Neural cell (in vitro differentiated cells): ENCODE measurements at regions not wholly inside any gene's neighbourhood (a gene's known extent, or its start where the extent isn't known, plus 50 kb on each side); places are given as distances from the start of the nearest gene placed in this dataset.

Source experiments
- H2AFZ ChIP-seq: fragments of 200-600, 300-800 bp; sonication (generic), shearing (Covaris generic); 2 replicates; pipeline ENCODE4 v1.6.0; 2014; ENCODE audit warnings: low read depth, mild to moderate bottlenecking, antibody characterized with exemption, low read length, moderate library complexity
- H3F3A ChIP-seq: fragments of 200-600 bp; shearing (Covaris generic); 2 replicates; pipeline ENCODE4 v1.6.1; 2016; ENCODE audit warnings: mild to moderate bottlenecking, moderate library complexity, mixed read lengths, antibody characterized with exemption, low read length; ENCODE audit not compliant: insufficient read depth, poor library complexity, severe bottlenecking
- H3K27ac ChIP-seq: fragments of 200-600, 300-800 bp; sonication (generic), shearing (Covaris generic); 2 replicates; pipeline ENCODE4 v1.5.1; 2014; ENCODE audit warnings: mild to moderate bottlenecking, low read length, moderate library complexity
- H3K27me3 ChIP-seq: fragments of 300-800, 200-600 bp; sonication (generic), shearing (Covaris generic); 2 replicates; pipeline ENCODE4 v1.6.0; 2014; ENCODE audit warnings: mild to moderate bottlenecking, low read depth, low read length, moderate library complexity; ENCODE audit not compliant: insufficient read depth
- H3K36me3 ChIP-seq: fragments of 300-800, 200-600 bp; sonication (generic), shearing (Covaris generic); 2 replicates; pipeline ENCODE4 v1.5.1; 2014; ENCODE audit warnings: mild to moderate bottlenecking, antibody characterized with exemption, low read length, moderate library complexity; ENCODE audit not compliant: insufficient read depth
- H3K4me2 ChIP-seq: fragments of 300-800, 200-600 bp; sonication (generic), shearing (Covaris generic); 2 replicates; pipeline ENCODE4 v1.6.0; 2014; ENCODE audit warnings: mild to moderate bottlenecking, low read length
- H3K4me3 ChIP-seq: fragments of 300-800, 200-600 bp; sonication (generic), shearing (Covaris generic); 2 replicates; pipeline ENCODE4 v1.5.1; 2014; ENCODE audit warnings: mild to moderate bottlenecking, low read length, moderate library complexity
- H3K79me2 ChIP-seq: fragments of 200-600 bp; shearing (Covaris generic); replicated peaks from 2 replicates; pipeline ENCODE4 v1.6.0; 2014; ENCODE audit warnings: mild to moderate bottlenecking, low read length, moderate library complexity; ENCODE audit not compliant: insufficient read depth
- H3K9ac ChIP-seq: fragments of 300-800, 200-600 bp; sonication (generic), shearing (Covaris generic); 2 replicates; pipeline ENCODE4 v1.6.1; 2016; ENCODE audit warnings: mild to moderate bottlenecking, low read length, mixed read lengths
- H3K9me2 ChIP-seq: fragments of 200-600 bp; shearing (Covaris generic); 2 replicates; pipeline ENCODE4 v1.6.1; 2016; ENCODE audit warnings: mild to moderate bottlenecking, low read length, mixed read lengths; ENCODE audit not compliant: insufficient read depth
- H3K9me3 ChIP-seq: fragments of 200-600, 300-800 bp; sonication (generic), shearing (Covaris generic); 2 replicates; pipeline ENCODE4 v1.6.1; 2016; ENCODE audit warnings: mild to moderate bottlenecking, mixed run types, low read length, moderate library complexity, mixed read lengths
- H4K20me1 ChIP-seq: fragments of 200-600 bp; shearing (Covaris generic); 2 replicates; pipeline ENCODE4 v1.6.1; 2016; ENCODE audit warnings: mild to moderate bottlenecking, mixed run types; ENCODE audit not compliant: insufficient read depth
- EP300 ChIP-seq: fragments of 450-650 bp; conservative IDR thresholded peaks from 2 replicates; pipeline ENCODE4 v1.6.1; 2014; ENCODE audit warnings: antibody characterized with exemption, mild to moderate bottlenecking, moderate library complexity; ENCODE audit not compliant: poor library complexity, severe bottlenecking
- EZH2 ChIP-seq: fragments of 200-600, 300-800 bp; shearing (Covaris generic), sonication (generic); IDR thresholded peaks from 2 replicates; pipeline ENCODE4 v1.6.1; 2014; ENCODE audit warnings: antibody characterized with exemption, low read length, borderline replicate concordance, mild to moderate bottlenecking; ENCODE audit not compliant: insufficient read depth, poor library complexity, severe bottlenecking
- MXI1 ChIP-seq: fragments of 450-650 bp; conservative IDR thresholded peaks from 2 replicates; pipeline ENCODE4 v1.6.1; 2014; ENCODE audit warnings: antibody characterized with exemption, mild to moderate bottlenecking; ENCODE audit not compliant: poor library complexity, severe bottlenecking
- RAD21 ChIP-seq: fragments of 450-650 bp; conservative IDR thresholded peaks from 2 replicates; pipeline ENCODE4 v1.6.1; 2014; ENCODE audit warnings: antibody characterized with exemption, mild to moderate bottlenecking, moderate library complexity
- SMC3 ChIP-seq: fragments of 450-650 bp; conservative IDR thresholded peaks from 2 replicates; pipeline ENCODE4 v1.6.1; 2014; ENCODE audit warnings: antibody characterized with exemption, mild to moderate bottlenecking, moderate library complexity; ENCODE audit not compliant: poor library complexity
- TAF1 ChIP-seq: IDR thresholded peaks from 2 replicates; pipeline ENCODE4 v1.6.1; 2012; ENCODE audit warnings: low read depth
- TF ChIP-seq, protein P1 (sequence below): IDR thresholded peaks from 2 replicates; pipeline ENCODE4 v1.6.1; 2012; ENCODE audit warnings: borderline replicate concordance
- TF ChIP-seq, protein P2 (sequence below): fragments of 450-650 bp; IDR thresholded peaks from 2 replicates; pipeline ENCODE4 v1.5.1; 2014; ENCODE audit warnings: antibody characterized with exemption, mild to moderate bottlenecking, moderate library complexity; ENCODE audit not compliant: poor library complexity, severe bottlenecking

DNA sequence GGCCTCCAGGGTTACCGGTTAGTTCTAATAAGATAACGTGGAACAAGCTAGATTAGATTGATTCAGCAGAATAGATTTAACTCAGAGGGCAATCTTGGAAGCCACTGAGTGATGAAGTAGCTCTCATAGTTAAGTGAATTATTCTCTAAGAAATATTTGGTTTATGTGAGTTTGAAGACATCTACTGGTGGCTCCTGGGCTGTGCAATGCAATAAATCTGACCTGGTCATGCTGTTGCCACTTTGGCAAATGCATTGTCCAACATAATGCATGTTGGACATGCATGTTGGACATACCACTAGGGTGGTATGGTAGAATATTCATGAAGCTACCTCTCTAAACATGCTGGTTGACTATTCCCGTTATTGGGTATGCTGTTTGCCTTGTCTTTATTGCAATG is 493.7 kb upstream of the VRK2 start:
- H3K27me3 ChIP-seq: no peaks in the 10 kb centered on the region
- H4K20me1 ChIP-seq: no peaks in the 10 kb centered on the region
- TF ChIP-seq TAF1 (no peak), EZH2 (no peak), SMC3 (no peak), EP300 (no peak), MXI1 (no peak)
- TF ChIP-seq, protein P1, sequence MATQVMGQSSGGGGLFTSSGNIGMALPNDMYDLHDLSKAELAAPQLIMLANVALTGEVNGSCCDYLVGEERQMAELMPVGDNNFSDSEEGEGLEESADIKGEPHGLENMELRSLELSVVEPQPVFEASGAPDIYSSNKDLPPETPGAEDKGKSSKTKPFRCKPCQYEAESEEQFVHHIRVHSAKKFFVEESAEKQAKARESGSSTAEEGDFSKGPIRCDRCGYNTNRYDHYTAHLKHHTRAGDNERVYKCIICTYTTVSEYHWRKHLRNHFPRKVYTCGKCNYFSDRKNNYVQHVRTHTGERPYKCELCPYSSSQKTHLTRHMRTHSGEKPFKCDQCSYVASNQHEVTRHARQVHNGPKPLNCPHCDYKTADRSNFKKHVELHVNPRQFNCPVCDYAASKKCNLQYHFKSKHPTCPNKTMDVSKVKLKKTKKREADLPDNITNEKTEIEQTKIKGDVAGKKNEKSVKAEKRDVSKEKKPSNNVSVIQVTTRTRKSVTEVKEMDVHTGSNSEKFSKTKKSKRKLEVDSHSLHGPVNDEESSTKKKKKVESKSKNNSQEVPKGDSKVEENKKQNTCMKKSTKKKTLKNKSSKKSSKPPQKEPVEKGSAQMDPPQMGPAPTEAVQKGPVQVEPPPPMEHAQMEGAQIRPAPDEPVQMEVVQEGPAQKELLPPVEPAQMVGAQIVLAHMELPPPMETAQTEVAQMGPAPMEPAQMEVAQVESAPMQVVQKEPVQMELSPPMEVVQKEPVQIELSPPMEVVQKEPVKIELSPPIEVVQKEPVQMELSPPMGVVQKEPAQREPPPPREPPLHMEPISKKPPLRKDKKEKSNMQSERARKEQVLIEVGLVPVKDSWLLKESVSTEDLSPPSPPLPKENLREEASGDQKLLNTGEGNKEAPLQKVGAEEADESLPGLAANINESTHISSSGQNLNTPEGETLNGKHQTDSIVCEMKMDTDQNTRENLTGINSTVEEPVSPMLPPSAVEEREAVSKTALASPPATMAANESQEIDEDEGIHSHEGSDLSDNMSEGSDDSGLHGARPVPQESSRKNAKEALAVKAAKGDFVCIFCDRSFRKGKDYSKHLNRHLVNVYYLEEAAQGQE: no peak
- H3K36me3 ChIP-seq: no peaks in the 10 kb centered on the region
- no peak overlapping the region for H2AFZ ChIP-seq
- no peaks in the 10 kb centered on the region for H3K9me3 ChIP-seq
- H3K9ac ChIP-seq: no peak overlapping the region
- no peak overlapping the region for H3K27ac ChIP-seq
- H3K79me2 ChIP-seq: no peaks in the 10 kb centered on the region
- no peaks in the 10 kb centered on the region for H3K9me2 ChIP-seq
- H3K4me3 ChIP-seq: no peak overlapping the region
- no peaks in the 10 kb centered on the region for H3F3A ChIP-seq
- no peak overlapping the region for H3K4me2 ChIP-seq

DNA sequence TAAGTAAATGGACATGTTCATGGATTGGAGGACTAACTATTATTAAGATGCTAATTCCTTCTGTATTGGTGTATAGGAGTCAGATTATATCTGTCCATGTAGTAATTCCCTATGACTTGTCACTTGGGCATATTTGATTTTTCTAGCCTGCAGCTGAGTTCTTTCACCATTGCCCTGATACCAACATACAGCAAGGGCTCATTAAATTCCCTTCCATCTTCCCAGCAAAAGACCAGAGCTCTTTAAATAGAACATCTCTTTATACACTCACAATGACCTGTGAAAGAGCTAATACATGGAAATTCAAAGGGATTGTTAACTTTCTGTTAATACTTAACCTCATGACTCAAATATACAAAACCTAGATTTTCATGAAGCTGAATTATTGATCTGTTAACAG is 492.3 kb upstream of the VRK2 start:
- Histone ChIP-seq H3F3A (no peaks in the 10 kb centered on the region), H3K36me3 (no peaks in the 10 kb centered on the region), H3K9ac (no peak overlapping the region), H3K27ac (no peak overlapping the region), H3K4me3 (no peak overlapping the region), H4K20me1 (no peaks in the 10 kb centered on the region), H3K9me3 (no peaks in the 10 kb centered on the region), H2AFZ (no peak overlapping the region), H3K9me2 (no peaks in the 10 kb centered on the region), H3K79me2 (no peaks in the 10 kb centered on the region), H3K4me2 (no peak overlapping the region), H3K27me3 (no peaks in the 10 kb centered on the region)
- no peak for TF ChIP-seq SMC3
- TF ChIP-seq, protein P2, sequence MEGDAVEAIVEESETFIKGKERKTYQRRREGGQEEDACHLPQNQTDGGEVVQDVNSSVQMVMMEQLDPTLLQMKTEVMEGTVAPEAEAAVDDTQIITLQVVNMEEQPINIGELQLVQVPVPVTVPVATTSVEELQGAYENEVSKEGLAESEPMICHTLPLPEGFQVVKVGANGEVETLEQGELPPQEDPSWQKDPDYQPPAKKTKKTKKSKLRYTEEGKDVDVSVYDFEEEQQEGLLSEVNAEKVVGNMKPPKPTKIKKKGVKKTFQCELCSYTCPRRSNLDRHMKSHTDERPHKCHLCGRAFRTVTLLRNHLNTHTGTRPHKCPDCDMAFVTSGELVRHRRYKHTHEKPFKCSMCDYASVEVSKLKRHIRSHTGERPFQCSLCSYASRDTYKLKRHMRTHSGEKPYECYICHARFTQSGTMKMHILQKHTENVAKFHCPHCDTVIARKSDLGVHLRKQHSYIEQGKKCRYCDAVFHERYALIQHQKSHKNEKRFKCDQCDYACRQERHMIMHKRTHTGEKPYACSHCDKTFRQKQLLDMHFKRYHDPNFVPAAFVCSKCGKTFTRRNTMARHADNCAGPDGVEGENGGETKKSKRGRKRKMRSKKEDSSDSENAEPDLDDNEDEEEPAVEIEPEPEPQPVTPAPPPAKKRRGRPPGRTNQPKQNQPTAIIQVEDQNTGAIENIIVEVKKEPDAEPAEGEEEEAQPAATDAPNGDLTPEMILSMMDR: no peak

DNA sequence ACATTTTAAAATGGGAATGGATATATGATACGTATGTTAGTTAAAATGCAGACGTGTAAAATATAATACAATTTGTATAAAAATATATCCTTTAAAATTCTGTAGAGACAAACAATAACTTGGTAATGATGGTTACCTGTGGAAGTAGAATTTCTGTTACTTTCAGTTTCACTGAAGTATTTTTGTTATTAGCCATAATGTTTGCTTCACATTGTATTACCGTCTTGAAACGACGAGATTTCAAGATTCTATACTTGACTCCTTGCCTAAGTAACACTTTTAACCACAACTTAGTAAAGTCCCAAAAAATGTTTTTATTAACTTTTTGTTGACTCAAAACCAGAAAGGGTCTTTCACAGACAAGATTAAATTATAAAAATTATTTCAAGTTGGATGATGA is 488.3 kb upstream of the VRK2 start:
- no peaks in the 10 kb centered on the region for H3K9me3 ChIP-seq
- H3K4me3 ChIP-seq: no peak overlapping the region
- no peak overlapping the region for H3K9ac ChIP-seq
- no peak overlapping the region for H3K4me2 ChIP-seq
- H3F3A ChIP-seq: no peaks in the 10 kb centered on the region
- H4K20me1 ChIP-seq: no peaks in the 10 kb centered on the region
- H3K36me3 ChIP-seq: no peaks in the 10 kb centered on the region
- H3K27me3 ChIP-seq: no peaks in the 10 kb centered on the region
- no peak for TF ChIP-seq EZH2
- TF ChIP-seq, protein P2: no peak
- no peak for TF ChIP-seq RAD21
- TF ChIP-seq EP300: no peak
- no peak for TF ChIP-seq MXI1
- TF ChIP-seq TAF1: no peak
- no peak for TF ChIP-seq SMC3
- no peak overlapping the region for H2AFZ ChIP-seq
- no peaks in the 10 kb centered on the region for H3K79me2 ChIP-seq
- H3K27ac ChIP-seq: no peak overlapping the region
- no peaks in the 10 kb centered on the region for H3K9me2 ChIP-seq
